ENCODE measurements at regions not wholly inside any gene's neighbourhood (a gene's known extent, or its start where the extent isn't known, plus 50 kb on each side); places are given as distances from the start of the nearest gene placed in this dataset.
"Not testable (repeated sequence)": the region's sequence is repeated elsewhere in the genome, so short reads cannot be mapped to it uniquely, and the experiment has no call there.

GRCh38 chr5:171544913-171545765, 125.7 kb downstream of the FGF18 start:
- ATAC-seq (ENCODE audit: low FRiP score in 2 of 2) (no peak), DNase-seq (no peak)
- WGBS, 2 donors: 87 to 88% methylated on average over 16 to 17 of the region's 17 CpGs
- Histone ChIP-seq H3K9me3 (no peaks in the 10 kb centered on the region), H3K4me1 (no peaks in the 10 kb centered on the region), H3K27me3 (no peaks in the 10 kb centered on the region), H3K36me3 (no peaks in the 10 kb centered on the region), H3K27ac (no peak overlapping the region), H3K4me3 (no peak overlapping the region)
- no peak for TF ChIP-seq CTCF (IDR thresholded peaks at IDR 0.05)
- no peak for TF ChIP-seq EP300 (IDR thresholded peaks at IDR 0.05)
- no peak for TF ChIP-seq POLR2AphosphoS5 (IDR thresholded peaks at IDR 0.05)
- TF ChIP-seq POLR2A (IDR thresholded peaks at IDR 0.05): no peak

- TF ChIP-seq CTCF (IDR thresholded peaks at IDR 0.05) (no peak), EP300 (IDR thresholded peaks at IDR 0.05) (no peak), POLR2AphosphoS5 (IDR thresholded peaks at IDR 0.05) (no peak), POLR2A (IDR thresholded peaks at IDR 0.05) (no peak)
- DNase-seq: no peak
- 82% methylated on average over 8 of the region's 8 CpGs for WGBS, 2 donors
- H3K27ac ChIP-seq: no peak overlapping the region
- no peaks in the 10 kb centered on the region for H3K27me3 ChIP-seq
- no peak overlapping the region for H3K4me3 ChIP-seq
- no peaks in the 10 kb centered on the region for H3K36me3 ChIP-seq
- peak in 1 of 2 donors; percentile 77 for ATAC-seq (ENCODE audit: low FRiP score in 2 of 2)
- no peaks in the 10 kb centered on the region for H3K9me3 ChIP-seq
- no peaks in the 10 kb centered on the region for H3K4me1 ChIP-seq
Observed at GRCh38 chr5:171549274-171549673, 129.8 kb downstream of the FGF18 start.

GRCh38 chr5:171553817-171554216, 134.4 kb downstream of the FGF18 start:
- not testable (repeated sequence) for H3K4me3 ChIP-seq; DNase-seq; H3K4me1 ChIP-seq; H3K9me3 ChIP-seq; H3K36me3 ChIP-seq; H3K27ac ChIP-seq; ATAC-seq (ENCODE audit: low FRiP score in 2 of 2); H3K27me3 ChIP-seq
- WGBS, 2 donors: 92 to 93% methylated on average over 7 of the region's 7 CpGs

- DNase-seq (no peak), ATAC-seq (ENCODE audit: low FRiP score in 2 of 2) (no peak)
- H3K9me3 ChIP-seq: no peaks in the 10 kb centered on the region
- no peak overlapping the region for H3K27ac ChIP-seq
- WGBS, 2 donors: 84 to 91% methylated on average over 6 of the region's 6 CpGs
- TF ChIP-seq POLR2AphosphoS5 (IDR thresholded peaks at IDR 0.05) (no peak), EP300 (IDR thresholded peaks at IDR 0.05) (no peak), CTCF (IDR thresholded peaks at IDR 0.05) (no peak), POLR2A (IDR thresholded peaks at IDR 0.05) (no peak)
- no peak overlapping the region for H3K4me3 ChIP-seq
- H3K36me3 ChIP-seq: no peaks in the 10 kb centered on the region
- no peaks in the 10 kb centered on the region for H3K4me1 ChIP-seq
- H3K27me3 ChIP-seq: no peaks in the 10 kb centered on the region
Observed at GRCh38 chr5:171555160-171555559, 135.7 kb downstream of the FGF18 start.

- DNase-seq (no peak), ATAC-seq (ENCODE audit: low FRiP score in 2 of 2) (no peak)
- WGBS, 2 donors: 76 to 89% methylated on average over 3 of the region's 3 CpGs
- Histone ChIP-seq H3K4me1 (no peaks in the 10 kb centered on the region), H3K27ac (no peak overlapping the region), H3K4me3 (no peak overlapping the region), H3K9me3 (peaks cover 0 to 4% (median 0%) of the 10 kb centered on the region in 4 donors), H3K36me3 (no peaks in the 10 kb centered on the region), H3K27me3 (no peaks in the 10 kb centered on the region)
- no peak for TF ChIP-seq POLR2AphosphoS5 (IDR thresholded peaks at IDR 0.05)
- no peak for TF ChIP-seq POLR2A (IDR thresholded peaks at IDR 0.05)
- no peak for TF ChIP-seq CTCF (IDR thresholded peaks at IDR 0.05)
- TF ChIP-seq EP300 (IDR thresholded peaks at IDR 0.05): no peak
Observed at GRCh38 chr5:171562822-171563221, 143.4 kb downstream of the FGF18 start.
